Gastrocnemius medialis (tissue), 4 donors: ENCODE measurements at regions not wholly inside any gene's neighbourhood (a gene's known extent, or its start where the extent isn't known, plus 50 kb on each side); places are given as distances from the start of the nearest gene placed in this dataset.

Experiments used
- CTCF ChIP-seq, 5 experiments: fragments of 450-650 bp in 3 of 5; fragments of 200-600 bp in 2 of 5; sonication (generic) in 2 of 5; IDR thresholded peaks in 4 of 5; conservative IDR thresholded peaks in 1 of 5; 1 replicate in 4 of 5; 2 replicates in 1 of 5; pipeline ENCODE4 v1.5.1; 2016 to 2019; ENCODE audit warnings: antibody characterized with exemption in 5 of 5, mild to moderate bottlenecking in 3 of 5, moderate library complexity in 3 of 5
- POLR2A ChIP-seq, 2 donors: fragments of 450-650 bp; IDR thresholded peaks; one replicate each; pipeline ENCODE4 v1.6.1; 2017; ENCODE audit warnings: antibody characterized with exemption in 2 of 2, mild to moderate bottlenecking in 2 of 2, moderate library complexity in 2 of 2

GRCh38 chr13:90336507-90336906, 1011.0 kb upstream of the MIR17HG start:
- TF ChIP-seq CTCF (IDR thresholded peaks at IDR 0.05 in 4 of 5, conservative IDR thresholded peaks at IDR 0.05 in 1 of 5) (no peak), POLR2A (IDR thresholded peaks at IDR 0.05) (no peak)
